ELF-1 (cell line): ENCODE measurements at regions not wholly inside any gene's neighbourhood (a gene's known extent, or its start where the extent isn't known, plus 50 kb on each side); places are given as distances from the start of the nearest gene placed in this dataset.
A peak's percentile ranks its signal among the peaks of the same experiment; 100 is the strongest.
"Not testable (repeated sequence)": the region's sequence is repeated elsewhere in the genome, so short reads cannot be mapped to it uniquely, and the experiment has no call there.

Experiments used
- DNase-seq: peaks from one replicate; pipeline ENCODE4 v3.0.0-alpha.2; 2016; ENCODE audit warnings: low read depth, low spot score

DNA sequence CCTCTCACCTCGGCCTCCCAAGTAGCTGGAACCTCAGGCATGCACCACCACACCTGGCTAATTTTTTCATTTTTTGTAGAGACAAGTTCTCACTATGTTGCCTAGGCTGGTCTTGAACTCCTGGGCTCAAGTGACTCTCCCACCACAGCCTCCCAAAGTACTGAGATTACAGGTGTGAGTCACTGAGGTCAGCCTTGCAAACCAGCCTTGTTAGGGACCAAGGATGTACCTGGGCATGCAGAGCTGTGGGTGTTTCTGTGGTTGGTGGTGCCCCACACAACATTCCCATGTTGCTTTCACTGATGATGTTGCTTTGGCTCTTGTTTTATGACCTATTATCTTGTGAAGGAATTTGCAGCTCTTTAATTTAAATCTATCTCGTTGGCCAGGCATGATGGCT is 54.8 kb downstream of the OTUD1 start:
- no peak for DNase-seq

- DNase-seq: no peak
Measured at GRCh38 chr10:23496727-23497126, 57.9 kb downstream of the OTUD1 start.

- DNase-seq: peak; percentile 3
Measured at GRCh38 chr10:23499372-23500132, 60.7 kb downstream of the OTUD1 start.

DNA sequence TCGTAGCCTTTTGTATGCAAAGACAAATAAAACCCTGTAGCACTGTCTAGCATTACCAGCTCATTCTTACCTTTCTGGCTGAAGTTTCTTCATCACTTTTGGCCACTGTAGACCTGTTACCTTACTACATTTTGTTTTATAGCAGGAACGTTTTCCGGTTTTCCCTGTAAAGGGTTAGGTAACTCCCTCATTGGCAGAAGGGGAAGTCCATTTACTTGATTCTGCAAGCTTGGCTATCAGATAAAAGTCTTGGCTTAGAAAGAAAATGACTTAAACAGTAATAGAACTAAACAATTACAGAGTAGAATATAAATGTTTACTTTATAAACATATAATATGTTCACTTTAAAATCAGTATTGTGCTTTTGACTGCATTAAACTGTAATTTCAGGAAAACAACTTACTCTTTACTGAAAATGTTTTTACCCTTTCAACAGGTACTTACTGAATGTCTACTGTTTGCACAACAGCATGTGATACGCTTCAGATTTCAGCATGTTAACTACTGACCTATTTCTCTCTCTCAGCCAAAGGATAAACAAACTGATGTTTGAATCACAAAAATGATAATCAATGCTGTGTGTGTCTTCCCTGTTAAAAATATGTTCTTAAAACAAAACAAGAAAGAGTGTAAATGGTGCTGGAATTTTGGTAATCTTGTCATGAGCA is 67.1 kb downstream of the OTUD1 start:
- DNase-seq: no peak

DNA sequence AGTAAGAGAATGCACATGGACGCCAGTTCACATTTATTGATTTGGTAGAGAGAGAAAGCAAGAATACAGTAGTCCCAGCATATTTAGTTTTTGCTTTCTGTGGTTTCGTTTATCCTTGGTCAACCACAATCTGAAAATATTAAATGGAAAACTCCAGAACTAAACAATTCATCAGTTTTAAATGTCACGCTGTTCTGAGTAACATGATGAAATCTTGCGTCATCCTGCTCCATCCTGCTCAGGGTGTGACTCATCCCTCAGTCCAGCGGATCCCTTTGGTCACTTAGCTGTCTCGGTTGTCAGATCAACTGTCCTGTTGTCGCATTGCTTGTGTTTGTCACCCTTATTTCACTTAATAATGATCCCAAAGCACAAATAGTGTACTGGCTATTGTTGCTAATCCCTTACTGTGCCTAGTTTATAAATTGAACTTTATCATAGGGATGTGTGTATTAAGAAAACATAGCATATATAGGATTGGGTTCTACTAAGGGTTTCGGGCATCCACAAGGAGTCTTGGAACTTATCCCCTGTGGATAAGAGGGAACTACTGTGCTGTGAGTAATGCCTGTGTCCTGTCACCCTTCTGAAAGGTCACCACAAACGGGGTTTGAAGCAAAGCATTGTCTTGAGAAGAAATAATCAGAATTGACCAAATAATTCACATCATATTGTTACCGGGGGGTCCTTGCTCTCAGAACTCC is 73.6 kb downstream of the OTUD1 start:
- no peak for DNase-seq

GRCh38 chr10:23513621-23514020 is 74.7 kb downstream of the OTUD1 start:
- DNase-seq: not testable (repeated sequence)

DNA sequence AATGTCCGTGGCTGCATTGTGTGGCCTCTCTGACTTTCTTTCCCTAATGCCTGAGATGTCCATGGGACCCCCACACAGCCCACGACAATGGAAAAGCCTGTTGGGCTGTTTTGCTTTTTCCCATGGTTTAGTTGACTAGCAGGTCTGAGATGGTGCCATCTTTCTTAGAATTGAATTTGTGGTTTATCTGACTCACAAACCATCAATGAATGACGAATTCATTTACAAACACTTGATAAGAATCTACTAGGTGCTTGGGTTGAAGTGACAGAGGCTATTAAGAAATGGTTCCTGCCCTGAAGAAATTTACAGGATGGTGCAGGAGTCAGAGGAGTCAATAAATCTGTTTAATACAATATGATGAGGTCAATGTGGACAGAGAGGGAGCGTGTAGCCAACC is 75.4 kb downstream of the OTUD1 start:
- no peak for DNase-seq

- peak; percentile 9 for DNase-seq
Measured at GRCh38 chr10:23516530-23516929, 77.7 kb downstream of the OTUD1 start.

GRCh38 chr10:23517155-23517554 is 78.3 kb downstream of the OTUD1 start:
- no peak for DNase-seq

DNA sequence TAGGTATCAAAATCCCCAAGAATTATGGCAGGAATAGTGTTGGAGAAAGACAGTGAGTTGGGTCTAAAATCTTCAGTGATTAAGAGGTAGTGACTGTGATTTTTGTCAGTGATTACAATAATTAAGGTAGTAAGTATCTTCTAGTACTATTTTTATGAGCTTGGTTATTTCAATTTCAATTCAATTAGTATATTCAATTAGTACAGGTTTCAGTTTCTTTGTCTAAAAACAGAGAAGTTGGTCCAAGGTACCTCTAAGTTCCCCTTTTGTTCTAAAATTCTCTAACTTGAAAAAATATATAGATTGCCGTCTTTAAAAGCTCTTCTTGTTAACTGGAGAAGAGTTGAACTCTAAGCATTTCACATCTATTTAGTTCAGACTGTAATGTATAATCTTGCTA is 82.9 kb downstream of the OTUD1 start:
- no peak for DNase-seq

DNA sequence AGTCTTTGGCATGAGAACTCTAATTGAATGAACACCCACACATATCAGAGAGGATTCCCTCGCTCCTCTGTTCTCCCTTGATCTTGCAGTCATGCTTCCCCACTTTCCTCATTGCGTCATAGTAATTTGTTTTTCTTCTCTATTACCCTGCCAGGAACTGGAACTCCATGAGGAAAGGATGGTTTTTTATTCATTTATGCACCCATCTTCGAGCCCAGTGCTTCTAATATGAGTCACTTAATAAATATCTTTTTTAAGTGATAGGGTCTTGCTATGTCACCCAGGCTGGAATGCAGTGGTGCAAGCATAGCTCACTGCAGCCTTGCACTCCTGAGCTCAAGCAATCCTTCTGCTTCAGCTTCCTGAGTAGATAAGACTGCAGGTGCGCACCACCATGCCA is 83.5 kb downstream of the OTUD1 start:
- DNase-seq: no peak

DNA sequence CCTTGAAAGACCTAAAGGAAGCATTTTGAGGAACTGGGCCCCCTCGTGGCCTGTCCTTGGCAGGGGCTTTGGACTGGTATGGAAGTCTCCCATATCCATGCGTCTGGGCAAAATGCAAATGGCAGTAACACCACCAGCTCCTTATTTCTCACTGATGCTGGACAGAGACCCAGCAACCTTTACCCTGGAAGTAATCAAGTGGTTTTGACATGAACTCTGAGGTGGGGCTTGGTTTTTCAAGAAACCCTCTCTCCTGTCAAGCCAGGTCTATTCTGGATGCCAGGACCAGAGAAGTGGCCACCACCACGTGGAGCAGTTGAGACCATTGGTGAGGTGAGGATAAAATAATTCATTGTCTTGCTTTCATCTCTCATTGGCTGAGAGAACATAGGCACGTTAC is 84.4 kb downstream of the OTUD1 start:
- no peak for DNase-seq

DNA sequence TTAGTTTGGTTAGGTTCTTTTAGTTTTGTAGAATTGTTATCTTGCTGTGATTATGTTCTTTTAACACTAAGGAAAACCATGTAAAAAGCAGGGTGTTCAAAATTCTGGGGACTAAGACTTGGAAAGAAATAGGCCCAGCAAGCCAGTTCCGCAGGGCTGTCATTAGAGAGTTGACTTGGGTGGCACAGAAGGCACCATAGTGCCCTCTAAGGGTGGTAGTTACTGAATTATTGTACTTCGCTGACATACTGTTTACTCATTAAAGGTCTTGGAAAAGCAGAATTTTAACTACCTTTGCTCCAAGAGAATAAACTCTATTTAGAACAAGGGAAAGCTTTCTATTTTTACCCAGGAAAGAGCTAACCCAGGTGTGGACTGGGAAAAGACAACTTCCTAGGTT is 86.5 kb downstream of the OTUD1 start:
- DNase-seq: no peak

- DNase-seq: no peak
Measured at GRCh38 chr10:23528419-23528818, 89.5 kb downstream of the OTUD1 start.

GRCh38 chr10:23529625-23530024 is 90.8 kb downstream of the OTUD1 start:
- DNase-seq: no peak

- no peak for DNase-seq
Measured at GRCh38 chr10:23530079-23530478, 91.2 kb downstream of the OTUD1 start.

DNA sequence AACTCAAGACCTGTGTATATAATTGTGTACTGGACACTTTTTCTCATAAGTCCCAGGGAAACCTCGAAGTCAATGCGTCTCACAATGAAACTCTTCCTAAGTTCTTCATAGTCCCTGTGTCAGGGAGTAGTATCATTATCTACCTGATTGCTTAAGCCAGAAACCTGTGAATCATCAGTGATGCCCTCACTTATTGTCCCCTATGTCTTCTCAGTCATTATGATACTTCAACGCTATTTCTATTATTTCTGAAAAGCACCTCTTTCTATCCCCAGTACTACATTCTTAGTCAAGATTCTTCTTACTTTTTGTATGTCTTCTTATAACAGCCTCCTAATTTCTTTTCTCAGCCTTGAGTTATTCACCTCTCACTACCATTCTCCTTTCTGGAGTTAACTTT is 94.3 kb downstream of the OTUD1 start:
- DNase-seq: no peak

- DNase-seq: no peak
Measured at GRCh38 chr10:23534326-23534725, 95.5 kb downstream of the OTUD1 start.

GRCh38 chr10:23534761-23535160 is 95.9 kb downstream of the OTUD1 start:
- DNase-seq: no peak

GRCh38 chr10:23535381-23535780 is 96.5 kb downstream of the OTUD1 start:
- no peak for DNase-seq

DNA sequence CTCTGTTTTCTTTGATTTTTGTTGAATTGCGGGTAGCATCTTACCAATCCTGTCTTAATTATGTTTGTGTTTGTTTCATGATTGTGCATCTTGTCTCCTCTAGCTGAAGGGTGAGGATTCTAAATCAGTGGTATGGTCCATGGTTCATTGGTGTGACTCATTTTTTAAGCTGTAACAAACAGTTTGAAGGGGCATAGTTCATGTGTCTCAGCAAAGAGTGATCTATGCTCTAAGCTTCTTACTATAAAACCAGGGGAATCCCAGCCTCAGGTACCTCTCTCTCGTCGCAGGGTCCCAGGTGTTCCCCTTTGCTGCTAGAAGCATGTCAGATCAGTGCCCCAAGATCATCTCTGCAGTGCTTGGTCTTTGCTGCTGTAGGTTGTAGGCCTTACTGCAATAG is 100.1 kb downstream of the OTUD1 start:
- DNase-seq: no peak

- no peak for DNase-seq
Measured at GRCh38 chr10:23540401-23541030, 101.6 kb downstream of the OTUD1 start.
